ENCODE measurements at regions not wholly inside any gene's neighbourhood (a gene's known extent, or its start where the extent isn't known, plus 50 kb on each side); places are given as distances from the start of the nearest gene placed in this dataset.

DNA sequence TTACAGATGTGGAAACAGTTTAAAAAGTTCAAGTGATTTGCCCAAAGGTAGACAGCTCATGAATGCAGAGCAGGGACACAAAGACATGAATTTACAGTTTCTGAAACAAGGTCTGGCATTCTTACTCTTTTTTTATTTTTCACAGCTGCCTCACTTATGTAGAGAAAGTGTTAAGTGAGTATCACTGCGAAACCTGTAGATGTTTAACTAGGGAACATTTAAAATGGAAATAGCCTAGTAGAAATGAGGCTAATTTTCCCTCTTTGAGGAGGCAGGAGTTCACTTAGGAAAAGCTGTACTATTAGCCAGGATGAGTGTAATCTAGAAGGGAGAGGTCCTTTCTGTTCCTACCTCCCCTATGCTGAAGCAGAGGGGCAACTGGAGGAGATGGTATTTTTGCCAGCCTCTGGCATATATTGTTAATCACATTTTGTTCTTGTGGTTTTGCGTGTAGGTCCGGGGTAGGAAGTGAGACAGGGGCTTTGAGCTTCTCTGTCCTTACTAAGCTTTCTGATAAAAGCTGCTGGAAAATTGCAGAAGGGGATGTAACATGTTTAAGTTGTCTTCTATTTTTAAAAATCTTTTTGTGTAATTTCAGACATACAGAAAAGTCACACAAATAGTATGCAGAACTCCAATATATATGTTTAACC is 492.8 kb upstream of the NR3C2 start:
- TF ChIP-seq ZNF274 (IDR thresholded peaks at IDR 0.05; ENCODE audit: low read depth, low read length) (no peak), SUZ12 (IDR thresholded peaks at IDR 0.05; ENCODE audit: extremely low read depth, insufficient read depth, insufficient read length) (no peak)

All from NT2/D1 (cell line).